HUES64 (cell line): ENCODE measurements at regions not wholly inside any gene's neighbourhood (a gene's known extent, or its start where the extent isn't known, plus 50 kb on each side); places are given as distances from the start of the nearest gene placed in this dataset.
"Not testable (repeated sequence)": the region's sequence is repeated elsewhere in the genome, so short reads cannot be mapped to it uniquely, and the experiment has no call there.

Experiments
- H3K27ac ChIP-seq: 2 replicates; pipeline ENCODE4 v1.7.0; 2013; ENCODE audit warnings: low read depth, low read length, inconsistent platforms
- H3K27me3 ChIP-seq: 2 replicates; pipeline ENCODE4 v1.6.1; 2013; ENCODE audit warnings: mild to moderate bottlenecking, low read length; ENCODE audit not compliant: insufficient read depth
- H3K36me3 ChIP-seq: 2 replicates; pipeline ENCODE4 v1.6.1; 2013; ENCODE audit warnings: mild to moderate bottlenecking, low read length; ENCODE audit not compliant: insufficient read depth
- H3K4me1 ChIP-seq: 2 replicates; pipeline ENCODE4 v1.6.1; 2013; ENCODE audit warnings: mild to moderate bottlenecking, low read length, moderate library complexity; ENCODE audit not compliant: insufficient read depth
- H3K4me3 ChIP-seq: 2 replicates; pipeline ENCODE4 v1.5.1; 2013; ENCODE audit warnings: mild to moderate bottlenecking, low read length, moderate library complexity
- H3K9ac ChIP-seq: 2 replicates; pipeline ENCODE4 v1.6.1; 2013; ENCODE audit warnings: mild to moderate bottlenecking, low read depth, low read length
- H3K9me3 ChIP-seq: 2 replicates; pipeline ENCODE4 v1.6.1; 2013; ENCODE audit warnings: low read depth, low read length; ENCODE audit not compliant: insufficient read depth
- whole genome bisulfite sequencing: fragments of 150-250, 120-280 bp; methylation state at CpG from one replicate; pipeline ENCODE4 v1.1.7; 2013; ENCODE audit warnings: missing lambda C conversion rate; 5-methylcytosine and 5-hydroxymethylcytosine counted together

DNA sequence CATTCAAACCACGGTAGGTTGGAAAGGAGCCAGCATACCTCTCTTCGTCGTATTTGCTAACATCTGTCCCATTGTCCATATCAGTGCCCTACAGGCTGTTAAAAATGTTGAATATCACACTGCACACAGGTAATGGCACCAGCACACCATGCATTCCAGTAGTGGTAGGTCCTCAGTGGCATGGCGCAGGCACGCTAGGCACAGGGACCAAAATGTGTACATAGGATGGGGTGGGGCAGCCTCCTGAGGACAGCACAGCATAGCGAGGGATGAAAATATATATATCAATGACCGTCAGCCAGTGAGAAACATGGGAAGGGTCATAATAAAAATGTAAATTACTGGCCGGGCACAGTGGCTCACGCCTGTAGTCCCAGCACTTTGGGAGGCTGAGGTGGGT is 99.9 kb upstream of the CTBP2 start:
- H3K36me3 ChIP-seq, result no peaks in the 10 kb centered on the region
- H3K27me3 ChIP-seq, result no peaks in the 10 kb centered on the region
- H3K4me1 ChIP-seq, result no peaks in the 10 kb centered on the region; the same call in 1 of the 2 replicates
- H3K27ac ChIP-seq, result no peak overlapping the region
- 95% methylated on average over 9 of the region's 9 CpGs for WGBS
- H3K9me3 ChIP-seq, result no peaks in the 10 kb centered on the region
- H3K9ac ChIP-seq, result no peak overlapping the region
- no peak overlapping the region for H3K4me3 ChIP-seq

DNA sequence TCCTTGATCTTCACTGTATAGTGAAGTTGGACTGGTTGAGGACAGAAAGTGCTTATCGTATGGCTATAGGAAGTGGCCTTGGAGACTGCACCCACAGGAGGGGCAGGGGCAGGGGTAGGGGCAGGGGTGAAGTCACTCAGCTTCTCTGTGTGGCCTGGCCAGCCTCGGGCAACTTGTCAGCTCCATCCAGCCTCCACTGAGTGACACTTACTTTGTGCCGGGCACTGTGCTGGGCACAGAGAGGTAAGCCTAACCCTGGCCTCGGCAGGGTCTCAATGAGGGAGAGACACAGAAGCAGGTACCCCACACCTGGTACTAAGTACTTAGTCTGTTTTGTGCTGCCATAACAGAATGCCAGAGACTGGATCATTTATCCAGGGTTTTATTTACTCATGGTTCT is 99.3 kb upstream of the CTBP2 start:
- 98% methylated on average over 4 of the region's 4 CpGs for WGBS
- no peak overlapping the region for H3K27ac ChIP-seq
- no peaks in the 10 kb centered on the region for H3K9me3 ChIP-seq
- no peaks in the 10 kb centered on the region for H3K27me3 ChIP-seq
- H3K36me3 ChIP-seq, result no peaks in the 10 kb centered on the region
- no peak overlapping the region for H3K4me3 ChIP-seq
- no peak overlapping the region for H3K9ac ChIP-seq
- H3K4me1 ChIP-seq, result no peaks in the 10 kb centered on the region

DNA sequence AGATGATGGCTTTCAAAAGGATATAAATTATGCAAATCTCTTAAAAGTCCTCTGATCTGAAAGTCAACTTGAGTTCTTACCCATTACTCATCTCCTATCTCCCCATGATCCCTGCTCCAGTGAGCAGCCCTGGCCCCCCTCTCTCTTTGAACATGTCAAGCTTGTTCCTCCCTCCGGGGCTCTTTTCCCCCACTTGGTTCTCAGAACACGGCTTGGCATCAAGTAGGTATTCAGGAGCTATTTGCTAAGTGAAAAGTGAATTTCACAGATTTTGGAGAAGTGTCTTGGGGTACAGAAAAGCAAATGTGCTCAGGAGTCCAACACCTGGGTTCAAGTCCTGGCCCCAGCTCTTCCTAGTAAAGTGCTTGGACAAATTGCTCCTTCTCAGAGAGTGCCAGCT is 98.3 kb upstream of the CTBP2 start:
- WGBS, result 80% methylated on average over 2 of the region's 2 CpGs
- H3K9me3 ChIP-seq, result no peaks in the 10 kb centered on the region
- no peak overlapping the region for H3K4me3 ChIP-seq
- H3K36me3 ChIP-seq, result no peaks in the 10 kb centered on the region
- H3K27me3 ChIP-seq, result no peaks in the 10 kb centered on the region
- H3K27ac ChIP-seq, result no peak overlapping the region
- H3K9ac ChIP-seq, result no peak overlapping the region
- H3K4me1 ChIP-seq, result no peaks in the 10 kb centered on the region

DNA sequence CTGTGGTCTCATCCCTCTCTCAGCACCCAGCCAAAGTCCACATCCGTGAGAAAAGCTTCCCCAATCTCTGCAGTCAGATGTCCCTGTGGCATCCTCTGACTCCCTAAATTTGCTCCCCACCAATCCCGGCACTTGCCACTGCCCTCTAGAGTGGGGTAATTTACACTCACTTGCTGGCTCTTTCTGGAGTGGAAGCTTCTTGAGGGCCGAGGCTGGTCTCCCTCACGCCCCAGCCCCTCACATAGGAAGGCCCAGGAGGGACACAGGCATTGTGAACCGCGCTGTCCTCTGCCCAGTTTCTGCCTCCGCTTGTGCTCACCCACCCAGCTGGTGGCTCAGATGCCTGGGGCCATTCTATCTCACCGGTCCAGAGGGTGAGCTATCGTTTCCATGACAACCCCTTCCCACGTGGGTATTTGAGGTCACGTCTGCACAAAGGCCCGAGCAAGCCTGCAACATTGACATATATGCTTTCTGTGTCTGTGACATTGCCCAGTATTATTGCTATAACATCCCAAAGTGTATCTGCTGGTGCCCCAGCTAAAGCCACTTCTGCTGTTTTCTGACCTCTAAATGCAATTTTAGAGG is 97.3 kb upstream of the CTBP2 start:
- Histone ChIP-seq H3K9ac (no peak overlapping the region), H3K27me3 (no peaks in the 10 kb centered on the region), H3K9me3 (no peaks in the 10 kb centered on the region), H3K4me1 (no peaks in the 10 kb centered on the region), H3K36me3 (no peaks in the 10 kb centered on the region), H3K27ac (no peak overlapping the region), H3K4me3 (no peak overlapping the region)
- WGBS, result 84% methylated on average over 12 of the region's 12 CpGs

DNA sequence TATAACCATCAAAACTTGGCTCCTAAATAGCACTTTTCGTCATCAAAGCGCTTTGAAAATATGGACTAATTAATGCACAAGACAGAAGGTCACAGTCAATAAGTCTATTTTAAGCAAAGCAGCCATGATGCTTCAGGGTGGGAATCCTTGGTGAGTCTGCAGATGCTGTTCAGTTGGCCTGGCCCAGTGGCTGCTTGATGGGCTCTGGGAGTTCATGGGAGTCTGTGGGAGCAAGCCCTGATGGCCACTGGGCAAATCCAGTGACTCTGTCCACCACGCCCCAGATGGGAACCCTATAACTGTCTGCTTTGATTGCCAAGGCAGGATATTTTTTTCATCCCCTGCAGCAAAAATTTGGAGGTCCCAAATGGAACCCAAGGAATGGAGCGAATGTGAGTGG is 95.7 kb upstream of the CTBP2 start:
- no peak overlapping the region for H3K4me3 ChIP-seq
- H3K9ac ChIP-seq, result no peak overlapping the region
- 72% methylated on average over 4 of the region's 4 CpGs for WGBS
- H3K4me1 ChIP-seq, result no peaks in the 10 kb centered on the region
- no peaks in the 10 kb centered on the region for H3K27me3 ChIP-seq
- H3K27ac ChIP-seq, result no peak overlapping the region
- no peaks in the 10 kb centered on the region for H3K36me3 ChIP-seq
- H3K9me3 ChIP-seq, result no peaks in the 10 kb centered on the region

DNA sequence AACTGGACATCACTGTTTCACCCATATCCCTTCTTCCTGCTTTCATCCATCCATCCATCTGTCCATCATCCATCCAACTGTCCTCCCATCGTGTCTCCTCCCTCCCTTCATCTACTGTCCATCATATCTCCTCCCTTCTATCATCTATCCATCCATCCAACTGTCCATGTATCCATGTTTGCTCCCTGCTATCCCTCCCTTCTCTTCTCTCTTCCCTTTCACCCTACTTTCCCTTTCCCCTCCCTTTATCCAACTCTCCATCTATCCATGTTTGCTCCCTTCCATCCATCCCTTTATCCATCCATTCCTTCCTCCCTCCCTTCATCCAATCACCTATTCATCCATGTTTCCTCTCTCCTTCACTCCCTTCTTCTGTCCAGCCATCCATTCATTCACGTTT is 92.6 kb upstream of the CTBP2 start:
- Histone ChIP-seq H3K4me1 (no peaks in the 10 kb centered on the region), H3K9me3 (no peaks in the 10 kb centered on the region), H3K9ac (no peak overlapping the region), H3K36me3 (no peaks in the 10 kb centered on the region), H3K27me3 (no peaks in the 10 kb centered on the region), H3K4me3 (no peak overlapping the region), H3K27ac (no peak overlapping the region)
- WGBS, result 75% methylated on average over 2 of the region's 2 CpGs

DNA sequence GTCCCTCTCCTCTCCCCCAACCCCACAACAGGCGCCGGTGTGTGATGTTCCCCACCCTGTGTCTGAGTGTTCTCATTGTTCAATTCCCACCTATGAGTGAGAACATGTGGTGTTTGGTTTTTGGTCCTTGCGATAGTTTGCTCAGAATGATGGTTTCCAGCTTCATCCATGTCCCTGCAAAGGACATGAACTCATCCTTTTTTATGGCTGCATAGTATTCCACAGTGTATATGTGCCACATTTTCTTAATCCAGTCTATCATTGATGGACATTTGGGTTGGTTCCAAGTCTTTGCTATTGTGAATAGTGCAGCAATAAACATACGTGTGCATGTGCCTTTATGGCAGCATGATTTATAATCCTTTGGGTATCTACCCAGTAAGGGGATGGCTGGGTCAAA is 90.5 kb upstream of the CTBP2 start:
- not testable (repeated sequence) for H3K9ac ChIP-seq, H3K36me3 ChIP-seq, H3K9me3 ChIP-seq, H3K27me3 ChIP-seq, H3K4me3 ChIP-seq, H3K4me1 ChIP-seq, H3K27ac ChIP-seq
- WGBS, result 95% methylated on average over 4 of the region's 4 CpGs

DNA sequence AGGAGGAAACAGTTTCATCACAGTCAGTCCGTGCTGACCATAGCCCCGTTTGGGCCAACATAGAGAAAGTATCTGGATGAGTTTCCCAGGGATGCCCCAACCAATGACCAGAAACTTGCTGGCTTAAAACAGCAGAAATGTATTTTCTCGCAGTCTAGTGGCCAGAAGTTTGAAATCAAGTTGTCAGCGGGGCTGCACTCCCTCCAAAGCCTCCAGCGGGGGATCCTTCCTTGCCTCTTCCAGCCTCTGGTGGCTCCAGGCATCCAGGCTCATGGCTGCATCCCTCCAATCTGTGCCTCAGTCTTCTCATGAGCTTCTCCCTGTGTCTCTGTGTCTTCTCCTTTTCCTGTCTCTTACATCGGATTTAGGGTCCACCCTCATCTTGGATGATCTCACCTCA is 89.6 kb upstream of the CTBP2 start:
- no peaks in the 10 kb centered on the region for H3K9me3 ChIP-seq
- H3K27ac ChIP-seq, result no peak overlapping the region
- no peak overlapping the region for H3K4me3 ChIP-seq
- no peaks in the 10 kb centered on the region for H3K36me3 ChIP-seq
- 0 out of 2 replicates have a peak, but pooled peaks cover 5% of the 10 kb centered on the region for H3K4me1 ChIP-seq
- no peaks in the 10 kb centered on the region for H3K27me3 ChIP-seq
- H3K9ac ChIP-seq, result no peak overlapping the region
- WGBS, result 84% methylated on average over 6 of the region's 6 CpGs

DNA sequence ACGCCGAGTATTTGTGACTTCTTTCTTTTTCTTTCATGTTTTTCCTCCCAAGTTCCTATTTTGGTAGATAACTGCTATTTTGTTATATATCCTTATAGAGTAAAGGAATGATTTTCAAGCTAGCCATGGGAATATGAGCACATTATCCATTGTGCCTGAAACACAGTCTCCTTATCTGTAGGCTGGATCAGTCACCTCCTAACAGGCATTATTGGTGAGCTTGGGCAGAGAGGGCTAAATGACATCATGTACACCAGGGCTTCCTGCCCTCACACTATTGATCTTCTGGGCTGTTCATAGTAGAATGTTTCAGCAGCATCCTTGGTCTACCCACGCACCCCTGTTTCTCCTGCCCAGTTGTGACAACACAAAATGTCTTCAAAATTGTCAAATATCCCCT is 88.1 kb upstream of the CTBP2 start:
- no peaks in the 10 kb centered on the region for H3K9me3 ChIP-seq
- no peak overlapping the region for H3K9ac ChIP-seq
- H3K4me3 ChIP-seq, result no peak overlapping the region
- H3K27me3 ChIP-seq, result no peaks in the 10 kb centered on the region
- 0 out of 2 replicates have a peak, but pooled peaks cover 5% of the 10 kb centered on the region for H3K4me1 ChIP-seq
- no peak overlapping the region for H3K27ac ChIP-seq
- H3K36me3 ChIP-seq, result no peaks in the 10 kb centered on the region
- 93% methylated on average over 3 of the region's 3 CpGs for WGBS

DNA sequence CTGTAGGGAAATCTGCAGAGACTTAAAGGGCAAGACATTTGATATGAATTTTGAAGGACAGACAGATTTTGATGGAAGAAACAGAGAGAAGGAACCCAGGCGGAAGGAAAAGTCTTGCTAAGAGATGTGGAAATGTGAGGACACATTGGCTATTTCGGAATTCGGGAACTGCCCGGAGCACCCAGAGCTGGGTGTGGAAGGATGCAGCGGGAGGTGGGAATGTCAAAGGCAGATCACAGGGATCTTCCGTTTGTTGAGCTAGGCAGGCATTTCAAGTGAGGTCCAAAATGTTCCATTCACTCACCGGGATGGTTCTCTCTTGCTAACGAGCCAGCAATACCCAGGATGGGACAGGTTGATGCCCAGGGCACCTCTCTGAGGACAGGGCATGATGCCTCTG is 87.2 kb upstream of the CTBP2 start:
- 92% methylated on average over 8 of the region's 8 CpGs for WGBS
- no peaks in the 10 kb centered on the region for H3K36me3 ChIP-seq
- no peak overlapping the region for H3K4me3 ChIP-seq
- no peaks in the 10 kb centered on the region for H3K9me3 ChIP-seq
- H3K4me1 ChIP-seq, result 0 out of 2 replicates have a peak, but pooled peaks cover 5% of the 10 kb centered on the region
- no peaks in the 10 kb centered on the region for H3K27me3 ChIP-seq
- H3K27ac ChIP-seq, result no peak overlapping the region
- H3K9ac ChIP-seq, result no peak overlapping the region

DNA sequence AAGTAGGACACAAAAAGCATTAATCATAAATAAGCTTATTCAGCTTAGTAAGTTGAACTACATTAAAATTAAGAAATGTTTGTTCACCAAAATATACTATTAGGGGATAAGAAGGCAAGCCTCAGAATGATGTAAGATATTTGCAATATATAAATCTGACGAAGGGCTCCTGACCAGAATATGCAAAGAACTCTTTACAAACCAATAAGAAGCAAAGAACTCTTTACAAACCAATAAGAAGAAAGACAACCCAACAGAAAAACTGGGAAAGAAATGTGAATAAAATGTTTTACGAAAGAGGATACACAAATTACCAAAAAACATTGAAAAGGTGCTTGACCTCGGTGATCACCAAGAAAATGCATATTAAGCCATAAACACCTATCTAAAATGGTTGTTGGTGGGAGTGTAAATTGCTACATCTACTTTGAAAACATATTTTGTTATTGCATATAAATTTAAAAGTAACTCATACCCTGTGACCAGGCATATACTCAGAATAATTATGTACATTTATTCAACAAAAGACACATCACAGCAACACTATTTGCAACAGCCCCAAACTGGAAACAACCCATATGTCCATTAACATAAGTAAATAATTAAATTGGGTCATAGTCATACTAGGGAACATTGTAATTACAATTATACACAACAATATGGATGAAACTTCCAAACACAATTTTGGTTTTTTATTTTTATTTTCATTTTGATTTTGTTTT is 83.3 kb upstream of the CTBP2 start:
- H3K36me3 ChIP-seq, result no peaks in the 10 kb centered on the region
- no CpG with 5 or more reads among the region's 3 CpGs for WGBS

More for the DNA sequence above, 83.3 kb upstream of the CTBP2 start:
- Histone ChIP-seq H3K9ac (no peak overlapping the region), H3K4me1 (0 out of 2 replicates have a peak, but pooled peaks cover 5% of the 10 kb centered on the region), H3K9me3 (peaks cover 13% of the 10 kb centered on the region), H3K27me3 (no peaks in the 10 kb centered on the region), H3K27ac (no peak overlapping the region), H3K4me3 (no peak overlapping the region)
